ENCODE measurements at regions not wholly inside any gene's neighbourhood (a gene's known extent, or its start where the extent isn't known, plus 50 kb on each side); places are given as distances from the start of the nearest gene placed in this dataset.

DNA sequence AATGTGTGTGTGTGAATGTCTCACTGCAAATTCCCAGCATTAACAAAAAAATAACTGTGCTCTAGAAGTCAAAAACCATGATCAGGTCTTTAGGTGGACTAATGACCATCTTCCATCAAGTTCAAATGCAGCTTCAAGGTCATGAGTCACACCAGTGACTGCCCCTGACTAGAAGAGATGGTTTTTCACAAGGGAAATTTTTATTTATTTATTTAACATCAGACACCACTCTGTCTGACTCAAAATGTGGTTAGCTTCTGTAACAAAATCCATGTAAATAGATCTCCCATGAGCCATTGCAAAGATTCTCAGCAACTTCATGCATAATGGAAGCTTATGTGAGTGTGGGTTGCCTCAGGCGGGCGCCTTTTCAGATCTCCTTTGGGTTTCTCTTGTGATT lies 219.2 kb downstream of the KIT start:
- TF ChIP-seq CTCF (IDR thresholded peaks at IDR 0.05; ENCODE audit: insufficient read depth, low read length, missing control alignments): no peak
- no peak overlapping the region for H3K4me3 ChIP-seq (ENCODE audit: low read depth, low read length)
- ChIA-PET POLR2A (no interaction called here), CTCF (interaction anchor here (1.6 kb wide), 1 partner anchor 84 kb away, joined by 5 read pairs; no protein-coding TSS in a partner anchor)
- DNase-seq (ENCODE audit: low read depth, low spot score): no peak

GRCh38 chr4:54872261-54872660 lies 214.5 kb downstream of the KIT start:
- no peak for TF ChIP-seq CTCF (IDR thresholded peaks at IDR 0.05; ENCODE audit: insufficient read depth, low read length, missing control alignments)
- CTCF ChIA-PET: interaction anchor here (1.0 kb wide), 1 partner anchor 347 kb away, joined by 3 read pairs; no protein-coding TSS in a partner anchor
- no peak for DNase-seq (ENCODE audit: low read depth, low spot score)
- POLR2A ChIA-PET: interaction anchor here (0.6 kb wide), 1 partner anchor 1014 kb away, joined by 3 read pairs; no protein-coding TSS in a partner anchor
- no peak overlapping the region for H3K4me3 ChIP-seq (ENCODE audit: low read depth, low read length)

- H3K4me3 ChIP-seq (ENCODE audit: low read depth, low read length): no peak overlapping the region
- DNase-seq (ENCODE audit: low read depth, low spot score): no peak
- ChIA-PET CTCF (interaction anchor here (1.7 kb wide), 1 partner anchor 108 kb away, joined by 4 read pairs; no protein-coding TSS in a partner anchor), POLR2A (no interaction called here)
- TF ChIP-seq CTCF (IDR thresholded peaks at IDR 0.05; ENCODE audit: insufficient read depth, low read length, missing control alignments): no peak
Measured at GRCh38 chr4:54863571-54864255, 206.0 kb downstream of the KIT start.

GRCh38 chr4:54861201-54861600 lies 203.4 kb downstream of the KIT start:
- ChIA-PET POLR2A (no interaction called here), CTCF (interaction anchor here (1.5 kb wide), 1 partner anchor 19 kb away, joined by 3 read pairs; no protein-coding TSS in a partner anchor)
- DNase-seq (ENCODE audit: low read depth, low spot score): no peak
- no peak for TF ChIP-seq CTCF (IDR thresholded peaks at IDR 0.05; ENCODE audit: insufficient read depth, low read length, missing control alignments)
- no peak overlapping the region for H3K4me3 ChIP-seq (ENCODE audit: low read depth, low read length)

DNA sequence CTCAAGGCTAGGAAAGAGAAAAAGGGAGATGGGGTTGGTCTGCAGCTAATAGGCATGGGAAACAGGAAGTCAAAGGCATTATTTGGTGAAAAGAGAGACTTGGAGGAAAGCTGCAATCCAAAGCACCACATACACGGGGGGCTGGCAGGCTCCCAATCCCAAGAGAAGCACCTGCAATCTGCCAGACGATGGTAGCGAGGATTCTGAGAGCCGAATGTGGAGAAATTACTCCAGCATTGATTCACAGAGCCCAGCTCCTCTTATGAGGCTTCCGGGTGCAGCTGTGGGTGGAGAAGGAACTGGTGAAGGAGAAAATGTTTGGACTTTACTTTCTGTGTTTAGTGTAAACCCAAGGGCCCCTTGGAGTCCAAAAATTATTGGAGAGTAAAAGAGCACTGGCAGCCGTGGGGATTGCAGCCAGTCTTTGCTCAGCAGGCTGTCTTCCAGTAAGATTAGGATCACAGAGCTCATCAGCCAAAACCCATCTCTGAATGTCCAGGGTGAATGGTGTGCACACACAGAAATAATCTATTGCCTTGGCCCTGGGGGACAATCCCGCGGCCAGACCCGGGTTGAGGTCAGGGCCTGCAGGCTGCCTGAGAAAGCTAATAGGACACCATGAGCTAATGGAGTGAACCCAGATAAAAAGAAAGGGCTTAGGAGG lies 197.6 kb downstream of the KIT start:
- CTCF ChIA-PET: no interaction called here
- POLR2A ChIA-PET: no interaction called here
- H3K4me3 ChIP-seq (ENCODE audit: low read depth, low read length): no peak overlapping the region
- no peak for TF ChIP-seq CTCF (IDR thresholded peaks at IDR 0.05; ENCODE audit: insufficient read depth, low read length, missing control alignments)
- no peak for DNase-seq (ENCODE audit: low read depth, low spot score)

DNA sequence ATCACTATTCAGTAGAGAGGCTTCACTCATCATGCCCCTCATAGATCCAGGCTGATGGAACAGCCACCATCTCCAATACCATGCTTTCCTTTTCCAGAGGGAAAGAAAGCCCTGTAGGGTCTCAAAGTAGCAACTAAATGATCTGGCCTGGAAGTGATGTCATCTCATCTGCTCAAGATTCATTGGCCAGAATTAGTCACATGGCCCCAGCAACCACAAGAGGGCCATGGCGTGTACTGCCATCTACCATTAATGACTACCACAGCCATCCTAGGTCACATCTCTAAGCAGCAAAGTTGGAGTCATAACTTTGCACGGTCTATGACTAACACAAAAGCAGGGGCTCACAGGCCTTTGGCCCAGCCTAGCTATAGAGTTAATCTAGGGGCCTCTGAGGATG lies 194.8 kb downstream of the KIT start:
- DNase-seq (ENCODE audit: low read depth, low spot score): no peak
- ChIA-PET POLR2A (interaction anchor here (0.7 kb wide), 1 partner anchor 12 kb away, joined by 3 read pairs; no protein-coding TSS in a partner anchor), CTCF (interaction anchor here (2.0 kb wide), 1 partner anchor 12 kb away, joined by 5 read pairs; no protein-coding TSS in a partner anchor)
- TF ChIP-seq CTCF (IDR thresholded peaks at IDR 0.05; ENCODE audit: insufficient read depth, low read length, missing control alignments): no peak
- H3K4me3 ChIP-seq (ENCODE audit: low read depth, low read length): no peak overlapping the region
